Gastroesophageal sphincter (tissue), 3 donors: ENCODE measurements at regions not wholly inside any gene's neighbourhood (a gene's known extent, or its start where the extent isn't known, plus 50 kb on each side); places are given as distances from the start of the nearest gene placed in this dataset.

ENCODE experiments used
- POLR2A ChIP-seq, 2 donors: fragments of 450-650 bp; IDR thresholded peaks; one replicate each; pipeline ENCODE4 v1.6.1; 2017; ENCODE audit warnings: antibody characterized with exemption in 2 of 2, mild to moderate bottlenecking in 2 of 2, moderate library complexity in 1 of 2
- TF ChIP-seq, protein P1 (sequence below), 4 experiments: fragments of 200-600 bp in 2 of 4; fragments of 450-650 bp in 2 of 4; sonication (generic) in 1 of 4; IDR thresholded peaks; one replicate each; pipeline ENCODE4 v1.5.1; 2017 to 2019; ENCODE audit warnings: antibody characterized with exemption in 4 of 4, mild to moderate bottlenecking in 2 of 4, moderate library complexity in 2 of 4

DNA sequence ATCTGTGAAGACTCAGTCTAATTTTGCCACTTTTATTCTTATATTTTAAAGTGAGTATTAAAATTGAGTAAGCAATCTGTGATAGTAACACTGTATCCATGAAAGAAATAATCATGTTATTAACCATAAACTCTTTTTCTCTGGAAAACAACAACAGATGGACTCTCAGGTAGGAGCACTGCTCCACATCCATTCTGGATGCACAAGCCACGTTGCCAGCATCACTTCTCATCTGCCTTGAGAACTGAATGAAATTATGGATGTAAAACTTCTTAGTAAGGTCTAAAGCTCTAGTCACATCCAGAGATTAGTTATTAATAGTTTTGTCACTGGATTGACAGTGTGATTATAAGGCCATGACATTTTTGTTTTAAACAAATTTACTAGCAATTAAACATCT is 489.1 kb upstream of the SYT1 start:
- TF ChIP-seq, protein P1, sequence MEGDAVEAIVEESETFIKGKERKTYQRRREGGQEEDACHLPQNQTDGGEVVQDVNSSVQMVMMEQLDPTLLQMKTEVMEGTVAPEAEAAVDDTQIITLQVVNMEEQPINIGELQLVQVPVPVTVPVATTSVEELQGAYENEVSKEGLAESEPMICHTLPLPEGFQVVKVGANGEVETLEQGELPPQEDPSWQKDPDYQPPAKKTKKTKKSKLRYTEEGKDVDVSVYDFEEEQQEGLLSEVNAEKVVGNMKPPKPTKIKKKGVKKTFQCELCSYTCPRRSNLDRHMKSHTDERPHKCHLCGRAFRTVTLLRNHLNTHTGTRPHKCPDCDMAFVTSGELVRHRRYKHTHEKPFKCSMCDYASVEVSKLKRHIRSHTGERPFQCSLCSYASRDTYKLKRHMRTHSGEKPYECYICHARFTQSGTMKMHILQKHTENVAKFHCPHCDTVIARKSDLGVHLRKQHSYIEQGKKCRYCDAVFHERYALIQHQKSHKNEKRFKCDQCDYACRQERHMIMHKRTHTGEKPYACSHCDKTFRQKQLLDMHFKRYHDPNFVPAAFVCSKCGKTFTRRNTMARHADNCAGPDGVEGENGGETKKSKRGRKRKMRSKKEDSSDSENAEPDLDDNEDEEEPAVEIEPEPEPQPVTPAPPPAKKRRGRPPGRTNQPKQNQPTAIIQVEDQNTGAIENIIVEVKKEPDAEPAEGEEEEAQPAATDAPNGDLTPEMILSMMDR (IDR thresholded peaks at IDR 0.05), result no peak
- TF ChIP-seq POLR2A (IDR thresholded peaks at IDR 0.05), result no peak
